Activated T-cell treated with anti-CD3 and anti-CD28 coated beads for 48 hours (primary cell): ENCODE measurements at regions not wholly inside any gene's neighbourhood (a gene's known extent, or its start where the extent isn't known, plus 50 kb on each side); places are given as distances from the start of the nearest gene placed in this dataset.
"Not testable (repeated sequence)": the region's sequence is repeated elsewhere in the genome, so short reads cannot be mapped to it uniquely, and the experiment has no call there.

Experiments used
- DNase-seq: peaks from one replicate; pipeline ENCODE4 v3.0.0-alpha.2; 2020; ENCODE audit warnings: low read depth

DNA sequence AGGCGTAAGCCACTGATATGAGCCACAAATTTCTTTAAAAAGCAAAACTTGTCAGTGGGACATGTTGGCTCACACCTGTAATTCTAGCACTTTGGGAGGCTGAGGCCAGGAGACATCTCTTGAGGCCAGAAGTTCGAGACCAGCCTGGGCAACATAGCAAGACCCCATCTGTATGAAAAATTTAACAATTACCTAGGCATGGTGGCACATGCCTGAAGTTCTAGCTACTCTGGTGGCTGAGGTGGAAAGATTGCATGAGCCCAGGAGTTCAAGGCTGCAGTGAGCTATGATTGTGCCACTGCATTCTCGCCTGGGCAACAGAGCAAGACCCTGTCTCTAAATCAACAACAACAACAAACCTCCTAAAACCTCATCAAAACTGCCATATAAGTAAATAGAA is 147.6 kb upstream of the BARHL2 start:
- DNase-seq = no peak

DNA sequence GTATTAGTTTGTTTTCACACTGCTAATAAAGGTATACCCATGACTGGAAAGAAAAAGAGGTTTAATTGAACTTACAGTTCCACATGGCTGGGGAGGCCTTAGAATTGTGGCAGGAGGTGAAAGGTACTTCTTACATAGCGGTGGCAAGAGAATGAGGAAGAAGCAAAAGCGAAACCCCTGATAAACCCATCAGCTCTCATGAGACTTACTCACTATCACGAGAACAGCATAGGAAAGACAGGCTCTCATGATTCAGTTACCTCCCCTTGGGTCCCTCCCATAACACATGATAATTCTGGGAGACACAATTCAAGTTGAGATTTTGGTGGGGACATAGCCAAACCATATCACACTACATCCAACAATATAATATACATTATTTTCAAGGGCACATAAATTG is 145.7 kb upstream of the BARHL2 start:
- DNase-seq = no peak

DNA sequence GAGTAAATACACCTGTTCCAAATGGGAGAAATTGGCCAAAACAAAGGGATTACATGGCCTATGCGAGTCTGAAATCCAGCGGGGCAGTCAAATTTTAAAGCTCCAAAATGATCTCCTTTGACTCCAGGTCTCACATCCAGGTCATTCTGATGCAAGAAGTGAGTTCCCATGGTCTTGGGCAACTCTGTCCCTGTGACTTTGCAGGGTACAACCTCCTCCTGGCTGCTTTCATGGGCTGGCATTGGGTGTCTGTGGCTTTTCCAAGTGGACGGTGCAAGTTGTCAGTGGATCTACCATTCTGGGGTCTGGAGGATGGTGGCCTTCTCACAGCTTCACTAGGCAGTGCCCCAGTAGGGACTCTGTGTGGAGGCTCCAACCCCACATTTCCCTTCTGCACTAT is 144.3 kb upstream of the BARHL2 start:
- not testable (repeated sequence) for DNase-seq

DNA sequence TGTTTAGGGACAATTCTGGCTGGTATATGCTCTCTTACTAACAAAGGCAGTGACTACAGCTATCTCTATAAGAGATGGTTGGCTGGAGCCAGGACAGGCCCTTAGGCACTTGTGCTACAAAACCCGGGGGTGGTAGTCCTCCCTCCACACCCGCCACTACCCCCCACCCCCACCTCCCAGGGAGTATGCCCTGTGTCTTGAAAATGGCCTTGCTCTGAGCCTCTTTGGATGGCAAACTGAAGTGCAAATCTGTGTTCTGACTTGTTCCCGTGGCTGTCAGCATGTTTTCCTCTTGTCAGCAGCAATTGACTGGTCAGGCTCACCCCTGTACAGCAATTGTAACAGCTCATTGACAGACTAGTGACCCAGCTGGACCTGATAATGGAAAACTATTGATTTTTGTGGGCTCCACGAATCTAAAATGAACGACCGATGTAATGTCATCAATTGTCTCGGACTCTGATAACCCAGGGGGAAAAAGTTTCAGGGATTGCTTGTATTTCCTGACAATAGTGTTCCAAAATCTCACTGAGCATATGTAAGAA is 139.4 kb upstream of the BARHL2 start:
- DNase-seq = no peak

DNA sequence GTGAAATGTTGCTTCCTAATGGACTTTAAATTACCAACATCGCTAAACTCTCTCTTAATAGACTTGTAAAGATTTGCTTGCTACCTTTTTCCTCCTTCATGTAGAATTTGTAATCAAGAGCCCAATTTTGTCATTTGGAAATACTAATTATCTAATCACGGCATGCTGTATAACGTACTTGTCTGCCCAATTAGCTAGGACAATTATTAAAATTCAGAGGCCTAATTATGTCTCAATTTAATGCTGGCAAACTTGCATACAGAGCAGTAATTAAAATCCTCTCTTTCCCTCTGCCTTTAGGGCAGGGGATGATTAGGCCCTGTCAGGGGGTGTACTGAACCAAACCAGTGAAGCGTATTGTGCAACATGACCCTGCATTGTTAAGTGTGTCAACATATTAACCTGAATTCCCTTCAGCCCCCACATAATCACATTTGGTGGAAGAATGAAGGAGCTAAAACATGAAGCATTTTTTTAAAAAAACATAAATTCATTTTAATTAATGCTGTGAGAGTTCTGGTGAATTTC is 137.4 kb upstream of the BARHL2 start:
- no peak for DNase-seq

DNA sequence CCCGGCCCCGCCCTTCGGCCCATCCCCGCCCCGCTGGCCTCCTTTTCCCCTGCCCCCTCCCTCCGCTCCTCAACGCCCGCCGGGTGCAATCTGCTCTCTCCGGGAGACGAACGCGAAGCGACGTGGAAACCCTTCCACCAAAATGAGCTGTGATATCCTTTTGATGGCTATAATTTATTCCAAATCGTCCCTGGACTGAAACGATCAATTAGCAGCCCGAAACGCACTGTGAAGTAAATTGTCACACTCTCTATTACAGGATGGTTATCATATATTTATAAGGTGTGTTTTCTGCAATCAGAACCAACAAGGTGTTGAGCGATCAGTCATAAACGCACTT is 134.6 kb upstream of the BARHL2 start:
- DNase-seq = no peak

DNA sequence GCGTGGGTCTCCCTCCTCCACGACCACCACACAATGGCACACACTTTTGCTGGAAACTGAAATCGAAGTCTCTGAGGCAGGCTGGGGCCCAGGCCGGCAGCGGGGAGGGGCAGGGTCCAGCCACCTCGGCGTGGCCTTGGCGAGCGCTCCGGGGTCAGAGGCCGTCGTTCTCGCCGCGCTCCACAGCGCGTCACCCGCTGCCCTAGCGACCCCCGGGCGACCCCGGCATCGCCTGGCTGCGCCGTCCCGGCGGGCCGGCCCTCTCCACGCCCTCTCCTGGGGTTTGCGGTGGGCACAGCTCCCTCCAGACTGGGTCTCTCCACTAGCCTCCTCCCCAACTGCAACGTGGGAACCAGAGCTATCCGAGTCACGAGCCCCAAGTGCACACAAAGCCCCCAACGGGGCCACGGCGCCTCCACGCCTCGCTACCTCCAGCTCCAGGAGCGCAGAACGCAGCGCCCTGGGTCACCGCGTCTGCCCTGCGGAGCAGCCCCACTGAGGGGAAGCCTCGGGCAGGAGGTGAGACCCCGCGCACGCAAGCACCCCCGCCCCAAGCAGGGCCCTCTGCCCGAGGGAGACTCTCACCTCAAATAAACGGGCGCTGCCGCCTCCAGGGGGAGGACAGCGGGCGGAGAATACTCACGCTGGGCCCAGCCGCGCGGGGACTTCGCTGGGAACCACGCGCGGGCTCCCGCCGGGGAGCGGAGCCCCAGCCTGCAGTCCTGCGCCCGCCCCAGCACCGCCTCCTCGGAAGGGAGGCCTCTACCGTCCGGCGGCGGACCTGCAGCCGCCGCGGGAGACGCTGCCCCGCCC is 134.0 kb upstream of the BARHL2 start:
- peak; percentile 79 for DNase-seq

DNA sequence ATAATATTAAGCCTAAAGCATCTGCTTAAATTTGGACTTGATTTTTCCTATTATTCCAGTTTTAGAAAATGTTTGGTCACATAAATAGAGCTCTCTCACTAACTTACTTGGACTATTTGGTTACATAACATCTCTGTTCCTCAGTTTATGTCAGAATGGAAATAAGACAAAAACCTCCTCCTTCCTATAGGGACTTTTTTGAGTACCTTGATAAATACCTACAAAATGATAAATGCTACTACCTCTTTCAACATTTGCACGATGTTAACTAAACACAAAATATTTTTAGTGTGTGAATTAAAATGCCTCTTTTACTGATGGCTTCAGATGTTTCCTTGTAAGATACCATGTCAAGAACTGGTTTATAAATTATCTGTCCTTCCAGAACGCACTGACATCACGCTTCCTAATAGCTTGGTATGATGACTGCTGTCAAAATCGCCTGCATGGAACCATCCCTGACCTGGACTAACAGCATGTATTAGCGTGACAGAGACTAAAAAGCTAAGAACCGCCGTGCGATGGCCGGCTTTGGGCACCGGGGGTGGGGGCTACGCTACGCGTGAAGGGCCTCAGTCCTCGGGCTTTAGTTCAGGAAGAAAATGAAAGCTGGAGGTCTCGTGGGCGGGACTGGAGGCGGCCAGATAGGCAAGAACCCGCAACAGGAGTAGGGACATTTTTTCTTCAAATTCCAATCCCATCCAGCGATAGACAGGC is 133.2 kb upstream of the BARHL2 start:
- DNase-seq = no peak

DNA sequence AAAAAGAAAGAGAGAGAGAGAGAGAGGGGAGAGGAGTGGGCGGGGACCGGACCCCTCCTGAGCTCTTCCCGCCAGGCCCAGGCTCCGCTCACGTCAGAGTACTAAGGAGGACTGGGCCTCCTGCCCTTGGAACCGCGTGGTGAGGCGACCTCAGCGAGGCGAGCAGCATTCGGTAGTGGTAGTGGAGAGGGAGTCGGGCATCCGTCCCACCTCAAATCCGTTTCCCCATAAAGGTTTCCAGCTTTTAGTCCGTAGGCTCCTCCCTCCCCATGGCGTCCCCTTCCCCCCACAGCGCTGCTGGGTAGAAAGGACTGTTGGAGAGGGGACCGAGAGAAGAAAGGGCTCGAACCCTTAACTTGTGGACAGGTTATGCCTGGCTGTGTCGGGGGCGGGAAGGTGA is 124.4 kb upstream of the BARHL2 start:
- no peak for DNase-seq

DNA sequence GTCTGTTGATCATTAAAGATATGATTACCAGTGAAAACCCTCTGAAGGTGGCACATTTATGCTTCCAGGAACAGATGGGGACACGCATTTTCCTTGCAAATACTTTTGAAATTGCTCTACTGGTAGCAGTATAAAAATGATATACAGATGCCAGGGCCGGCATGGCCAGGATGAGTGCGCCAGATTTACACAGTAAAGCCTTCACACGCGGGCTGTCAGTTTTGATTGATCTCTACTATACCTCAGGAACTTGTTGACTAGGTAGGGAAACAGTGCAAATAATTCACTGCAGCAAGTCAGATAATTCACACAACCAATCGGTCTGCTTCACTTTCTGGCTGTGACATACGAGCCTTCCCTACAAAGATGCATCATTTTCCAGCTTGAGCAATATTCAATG is 123.2 kb upstream of the BARHL2 start:
- DNase-seq = no peak

DNA sequence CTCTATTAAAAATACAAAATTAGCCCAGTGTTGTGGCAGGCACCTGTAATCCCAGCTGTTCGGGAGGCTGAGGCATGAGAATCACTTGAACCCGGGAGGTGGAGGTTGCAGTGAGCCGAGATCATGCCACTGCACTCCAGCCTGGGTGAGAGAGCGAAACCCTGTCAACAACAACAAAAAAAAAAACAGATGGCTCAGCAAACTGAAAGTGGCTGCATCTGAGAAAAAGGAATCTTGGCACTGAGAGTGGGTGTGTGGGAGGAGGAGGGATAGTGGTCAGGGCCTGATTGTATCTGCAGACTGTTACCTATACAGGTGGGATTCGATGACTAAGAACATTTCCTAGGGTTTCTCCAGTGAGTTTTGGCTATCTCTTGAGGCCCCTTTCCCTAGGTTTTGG is 122.2 kb upstream of the BARHL2 start:
- DNase-seq = no peak

DNA sequence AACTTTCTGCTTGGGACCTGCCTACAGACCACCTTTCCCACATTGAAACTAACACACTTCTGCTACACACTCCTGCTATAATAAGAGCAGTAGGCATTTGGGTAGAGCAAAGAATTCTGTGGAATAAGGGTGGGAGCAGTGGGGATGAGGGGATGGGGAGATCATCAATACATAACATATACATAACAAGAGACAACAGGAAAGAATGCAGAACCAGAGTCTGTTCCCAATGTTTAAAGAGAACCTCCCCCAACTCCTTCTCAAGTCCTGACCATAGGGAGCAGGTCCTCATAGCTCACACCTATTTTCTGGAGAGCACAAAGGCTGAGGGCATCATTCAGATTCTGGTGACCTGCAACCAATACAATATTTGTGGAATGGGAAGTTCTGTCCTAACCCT is 121.6 kb upstream of the BARHL2 start:
- DNase-seq = no peak

DNA sequence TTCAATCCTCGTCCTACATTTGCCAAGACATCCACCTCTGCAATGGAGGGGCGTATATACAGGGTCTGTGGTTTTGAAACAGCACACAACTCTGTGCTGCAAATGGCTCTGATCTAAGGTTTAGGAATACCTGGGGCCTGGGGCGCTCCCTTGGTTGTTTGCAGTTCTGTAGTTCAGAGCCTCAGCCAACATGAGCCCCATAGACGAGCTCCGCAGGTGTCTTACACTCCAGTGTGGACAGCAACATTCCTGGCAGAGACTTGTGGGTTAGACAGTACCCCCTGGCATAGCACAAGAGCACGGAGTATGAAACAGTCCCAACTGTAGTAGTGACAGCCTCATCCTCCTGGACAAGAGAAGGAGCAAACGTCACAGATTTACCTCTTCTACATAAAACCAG is 120.3 kb upstream of the BARHL2 start:
- no peak for DNase-seq

DNA sequence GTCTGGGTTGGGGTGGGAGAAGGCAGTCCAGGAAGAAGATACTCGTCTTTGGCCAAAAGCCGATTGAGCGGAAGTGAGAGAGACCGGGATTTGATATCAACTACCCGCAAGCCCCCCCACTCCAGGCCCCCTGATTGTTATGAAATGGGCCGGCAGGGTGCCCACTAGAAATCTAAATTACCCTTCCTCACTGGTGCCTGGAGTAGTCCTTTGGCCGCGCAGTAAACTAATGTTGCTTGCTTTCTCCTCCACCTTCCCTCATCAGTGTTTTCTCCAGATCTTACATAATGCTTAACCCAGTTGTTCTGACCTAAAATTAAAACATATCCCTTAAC is 119.2 kb upstream of the BARHL2 start:
- DNase-seq = no peak

DNA sequence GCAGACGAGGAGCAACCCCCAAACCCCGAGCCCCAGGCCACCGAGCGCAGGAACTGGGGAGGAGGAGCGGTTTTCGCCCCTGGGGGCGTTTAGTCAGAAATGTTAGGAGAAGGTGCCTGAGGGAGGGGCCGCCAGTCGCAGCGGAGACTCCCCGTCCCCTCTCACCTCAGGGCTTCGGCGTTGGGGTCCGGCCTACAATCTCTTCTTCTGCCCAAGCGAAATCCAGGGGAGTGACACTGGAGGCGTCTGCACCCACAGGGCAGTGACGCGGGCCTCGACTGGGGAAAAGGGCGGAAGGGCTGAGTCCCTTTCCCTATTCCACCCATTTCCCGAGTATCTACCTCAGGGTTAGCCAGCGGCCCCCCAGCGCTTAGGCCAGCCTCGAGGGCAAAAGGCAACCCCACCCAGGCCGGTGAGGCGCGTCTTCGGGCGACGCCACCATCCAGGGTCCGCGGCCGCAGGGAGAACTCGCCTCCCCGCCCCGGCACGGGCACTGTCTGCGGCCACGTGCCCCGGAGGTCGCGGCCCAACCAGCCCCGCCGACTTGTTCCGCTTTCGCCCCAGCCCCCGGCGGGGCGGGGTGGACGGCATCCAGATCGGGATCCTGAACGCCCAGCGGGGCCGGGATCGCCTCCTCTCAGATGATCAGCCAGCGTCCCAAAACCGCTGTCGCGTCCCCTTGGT is 118.7 kb upstream of the BARHL2 start:
- DNase-seq = no peak

DNA sequence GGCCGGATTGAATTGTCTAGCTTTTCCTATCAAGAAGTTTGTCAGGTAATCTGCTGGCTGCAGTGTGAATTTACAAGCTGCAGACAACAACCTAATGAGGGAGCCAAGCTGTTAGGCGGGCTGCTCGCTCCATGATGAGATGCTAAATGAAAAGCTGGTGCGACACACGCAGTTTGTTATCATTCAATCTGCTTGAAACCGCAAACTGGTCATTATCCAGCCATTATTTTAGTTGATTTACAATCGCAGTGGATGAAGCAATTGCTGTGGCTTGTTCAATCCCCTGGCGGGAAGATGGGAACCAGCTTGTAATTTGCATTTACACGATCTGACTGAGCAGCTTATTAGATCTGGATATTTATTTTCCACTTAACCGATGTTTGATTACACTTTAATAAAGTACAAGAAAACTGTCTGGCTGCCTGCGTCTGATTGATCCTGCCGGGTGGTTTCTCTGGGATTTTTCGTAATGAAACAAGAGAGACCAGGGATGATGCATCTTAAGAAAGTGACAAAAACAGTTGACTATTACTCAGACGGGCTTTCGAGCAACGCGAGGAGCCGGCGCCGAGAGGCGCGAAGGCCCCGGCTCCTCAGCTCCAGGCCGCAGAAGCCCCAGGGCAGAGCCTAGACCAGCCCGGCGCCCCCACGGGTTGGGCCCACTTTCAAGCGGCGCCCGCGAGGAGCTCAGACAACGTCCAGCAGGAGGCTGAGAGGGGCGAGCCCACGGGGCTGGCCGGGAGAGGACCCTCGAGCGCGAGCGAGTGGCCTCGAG is 118.0 kb upstream of the BARHL2 start:
- DNase-seq = peak; percentile 14

DNA sequence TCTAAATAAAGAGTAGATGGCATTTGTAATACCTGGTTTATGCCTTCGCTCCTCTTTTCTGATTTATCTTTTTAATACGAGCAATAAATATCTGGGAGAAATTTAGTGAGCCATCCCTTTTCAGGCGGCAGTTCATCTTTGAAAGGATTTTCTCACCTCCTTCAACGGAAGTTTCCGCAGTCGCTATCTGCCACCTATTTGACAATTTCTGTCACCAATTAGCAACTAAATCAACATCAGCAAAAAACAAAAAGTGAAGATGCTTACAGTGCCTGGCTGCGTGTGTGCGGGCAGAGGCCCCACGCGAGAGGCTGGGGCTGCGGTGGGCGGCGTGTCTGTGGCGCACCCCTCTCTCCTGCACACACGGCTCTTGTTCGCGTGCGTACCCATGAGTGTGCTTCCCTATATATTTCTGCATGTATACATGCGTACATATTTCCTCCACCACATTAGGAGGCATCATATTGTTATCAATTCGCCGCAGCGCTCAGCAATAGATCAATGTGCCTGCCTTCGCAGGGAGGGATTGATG is 117.3 kb upstream of the BARHL2 start:
- DNase-seq = no peak

DNA sequence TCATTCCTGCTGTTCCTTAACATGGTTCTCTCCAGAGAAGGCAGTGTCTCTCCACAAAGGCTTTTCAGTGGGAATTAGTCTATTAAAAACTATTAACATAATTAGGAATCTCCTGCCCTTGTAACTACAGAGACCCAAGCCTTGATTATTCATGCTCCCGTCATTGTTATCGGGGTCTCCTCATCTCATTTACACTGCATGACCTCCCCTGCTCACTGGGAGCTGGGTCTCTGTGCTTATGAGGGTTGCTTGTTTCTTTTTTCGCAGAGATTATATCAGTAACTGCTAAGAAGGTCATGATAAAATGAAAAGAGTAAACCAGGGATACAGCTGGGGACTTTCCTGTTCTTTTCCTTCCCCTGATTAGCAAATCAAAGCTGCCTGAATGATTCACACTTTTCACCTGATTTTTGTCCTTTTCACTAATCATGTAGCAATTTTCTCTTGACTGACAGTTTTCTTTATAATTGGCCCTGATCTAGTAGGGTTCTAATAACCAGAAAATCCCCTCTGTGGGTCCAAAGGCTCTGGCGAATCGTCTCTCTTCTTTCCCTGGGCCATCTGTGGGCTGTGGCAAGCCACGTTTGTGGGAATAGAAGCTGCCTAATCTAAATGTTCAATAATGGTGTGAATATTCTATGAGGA is 116.5 kb upstream of the BARHL2 start:
- DNase-seq = no peak

DNA sequence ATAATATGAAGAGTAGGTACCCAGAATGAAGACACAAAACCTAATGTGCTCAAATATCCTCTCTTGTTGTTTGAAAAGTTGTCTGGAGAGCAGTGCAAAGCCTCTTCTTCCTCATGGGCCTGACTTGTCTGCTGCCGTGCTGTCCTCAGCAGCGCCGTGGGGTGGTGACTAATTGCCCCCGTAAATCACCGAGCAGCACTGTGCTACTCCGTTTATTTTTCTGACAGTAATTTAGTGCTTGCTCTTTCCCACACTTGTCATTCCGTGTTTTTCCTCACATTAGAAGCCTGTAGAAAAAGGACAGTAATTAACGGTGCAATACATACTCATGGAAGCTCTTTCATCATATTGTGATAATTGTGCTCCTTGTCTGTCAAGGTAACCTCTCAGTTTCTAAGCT is 114.8 kb upstream of the BARHL2 start:
- no peak for DNase-seq

DNA sequence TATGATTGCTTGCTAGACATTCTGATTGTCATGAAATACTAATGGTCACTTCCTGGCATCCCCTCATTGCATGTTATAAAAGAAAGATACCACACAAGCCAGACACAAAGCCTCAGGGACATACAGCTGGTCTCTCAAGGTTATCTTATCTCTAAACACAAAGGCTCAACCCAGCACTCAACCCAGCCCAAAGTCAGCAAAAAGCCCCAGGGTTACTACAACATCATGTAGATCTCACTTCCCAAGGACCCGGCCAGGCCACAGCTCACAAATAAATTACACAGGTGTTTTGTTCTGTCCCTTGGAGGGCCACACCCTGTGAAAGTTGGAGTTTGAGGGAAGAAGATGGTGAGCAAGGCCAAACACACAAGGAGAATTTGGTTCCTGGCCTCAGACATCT is 109.7 kb upstream of the BARHL2 start:
- no peak for DNase-seq

DNA sequence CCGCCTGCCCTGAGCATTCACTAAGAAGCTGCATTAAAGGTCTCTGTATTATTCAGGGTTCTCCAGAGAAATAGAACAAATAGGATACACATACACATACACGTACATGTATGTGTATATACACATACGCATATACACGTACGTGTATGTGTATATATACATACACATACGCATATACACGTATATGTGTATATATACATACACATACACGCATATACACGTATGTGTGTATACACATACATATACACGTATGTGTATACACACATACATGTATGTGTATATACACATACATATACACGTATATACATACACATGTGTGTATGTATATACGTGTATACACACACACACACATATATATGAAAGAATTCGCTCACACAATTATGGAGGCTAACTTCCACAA is 108.9 kb upstream of the BARHL2 start:
- no peak for DNase-seq
